ENCODE measurements at regions not wholly inside any gene's neighbourhood (a gene's known extent, or its start where the extent isn't known, plus 50 kb on each side); places are given as distances from the start of the nearest gene placed in this dataset.

GRCh38 chr9:80059979-80060378 is 488.2 kb downstream of the TLE4 start:
- no peak for TF ChIP-seq CTCF (IDR thresholded peaks at IDR 0.05; ENCODE audit: control extremely low read depth in 1 of 3, insufficient read depth in 1 of 3, low read depth in 1 of 3, low read length in 3 of 3)
- TF ChIP-seq RBBP5 (IDR thresholded peaks at IDR 0.05; ENCODE audit: borderline replicate concordance, low read depth, low read length), result no peak
- no peak for TF ChIP-seq GABPA (IDR thresholded peaks at IDR 0.05; ENCODE audit: borderline replicate concordance, insufficient read depth, low read length)
- TF ChIP-seq MAX (IDR thresholded peaks at IDR 0.05), result no peak
- no peak for TF ChIP-seq CHD1 (IDR thresholded peaks at IDR 0.05; ENCODE audit: low read depth, low read length)
- TF ChIP-seq YY1 (IDR thresholded peaks at IDR 0.05; ENCODE audit: low read depth, low read length), result no peak
- TF ChIP-seq CEBPB (IDR thresholded peaks at IDR 0.05; ENCODE audit: low read depth, low read length), result no peak
